A673 (cell line): ENCODE measurements at regions not wholly inside any gene's neighbourhood (a gene's known extent, or its start where the extent isn't known, plus 50 kb on each side); places are given as distances from the start of the nearest gene placed in this dataset.

Experiments
- BruUV-seq: library from RNA; stranded (reverse); fragments of 400-500 nt; replicated peaks from 2 replicates; lab custom pipeline; 2021; lab: Mats Ljungman, UMichigan
- CTCF ChIA-PET: fragments of 300-600 bp; sonication (Branson Sonifier 250); formaldehyde crosslinking; loops from one replicate; lab custom pipeline; 2022; ENCODE audit warnings: antibody characterized with exemption; lab: Charles Lee
- POLR2A ChIA-PET: fragments of 300-600 bp; sonication (Branson Sonifier 250); formaldehyde crosslinking; loops from one replicate; lab custom pipeline; 2022; ENCODE audit warnings: antibody characterized with exemption; ENCODE audit not compliant: low non-redundant PET; lab: Charles Lee
- DNase-seq: peaks from one replicate; pipeline ENCODE4 v3.0.0-alpha.2; 2015; ENCODE audit warnings: low spot score
- H3K27ac ChIP-seq: fragments of 200-600 bp; sonication (generic); 2 replicates; pipeline ENCODE4 v1.5.1; 2016; ENCODE audit warnings: mixed run types, low read depth, mild to moderate bottlenecking, mixed read lengths, antibody characterized with exemption, low read length; ENCODE audit not compliant: poor library complexity, severe bottlenecking
- H3K27me3 ChIP-seq: fragments of 200-600 bp; sonication (generic); replicated peaks from 2 replicates; pipeline ENCODE4 v1.6.1; 2017; ENCODE audit warnings: mixed run types, low read depth, mild to moderate bottlenecking, mixed read lengths, antibody characterized with exemption, low read length; ENCODE audit not compliant: insufficient read depth, poor library complexity
- H3K36me3 ChIP-seq: fragments of 200-600 bp; sonication (generic); 2 replicates; pipeline ENCODE4 v1.6.1; 2016; ENCODE audit warnings: mixed run types, mild to moderate bottlenecking, mixed read lengths, antibody characterized with exemption, low read length; ENCODE audit not compliant: insufficient read depth, poor library complexity, severe bottlenecking
- H3K4me1 ChIP-seq: fragments of 200-600 bp; sonication (generic); 2 replicates; pipeline ENCODE4 v1.6.1; 2017; ENCODE audit warnings: mixed run types, mild to moderate bottlenecking, mixed read lengths, antibody characterized with exemption, low read length; ENCODE audit not compliant: insufficient read depth, poor library complexity, severe bottlenecking
- H3K4me3 ChIP-seq: fragments of 200-600 bp; sonication (generic); 2 replicates; pipeline ENCODE4 v1.5.1; 2016; ENCODE audit warnings: low read depth, mixed run types, mild to moderate bottlenecking, mixed read lengths, low read length; ENCODE audit not compliant: poor library complexity, severe bottlenecking
- H3K9me3 ChIP-seq: fragments of 200-600 bp; sonication (generic); 2 replicates; pipeline ENCODE4 v1.6.1; 2016; ENCODE audit warnings: mixed run types, low read depth, mild to moderate bottlenecking, mixed read lengths, antibody characterized with exemption, low read length; ENCODE audit not compliant: poor library complexity, severe bottlenecking
- CTCF ChIP-seq: fragments of 300-800, 200-600 bp; sonication (generic); conservative IDR thresholded peaks from 2 replicates; pipeline ENCODE4 v1.5.1; 2017; ENCODE audit warnings: low read depth, mild to moderate bottlenecking, antibody characterized with exemption, low read length, moderate library complexity, mixed read lengths
- EZH2 ChIP-seq: fragments of 200-600 bp; sonication (generic); IDR thresholded peaks from 2 replicates; pipeline ENCODE4 v1.6.1; 2017; ENCODE audit warnings: borderline replicate concordance, low read depth, mild to moderate bottlenecking, mixed read lengths, antibody characterized with exemption, low read length; ENCODE audit not compliant: poor library complexity, severe bottlenecking
- intact Hi-C: fragments of 100-400 bp; cut with micrococcal nuclease; formaldehyde crosslinking; loops from one replicate; pipeline ENCODE4 v1.10.0; 2022; ENCODE audit not compliant: unreplicated experiment

- no peaks in the 10 kb centered on the region for H3K27me3 ChIP-seq
- H3K4me1 ChIP-seq: no peaks in the 10 kb centered on the region
- intact Hi-C loops: no loop called here
- no peak overlapping the region for H3K4me3 ChIP-seq
- H3K9me3 ChIP-seq: no peaks in the 10 kb centered on the region
- no peak overlapping the region for H3K27ac ChIP-seq
- no peak for DNase-seq
- CTCF ChIA-PET: no interaction called here
- BruUV-seq: no TSS peak
- TF ChIP-seq CTCF (no peak), EZH2 (no peak)
- POLR2A ChIA-PET: no interaction called here
- no peaks in the 10 kb centered on the region for H3K36me3 ChIP-seq
These were observed 92.8 kb upstream of the MITF start for GRCh38 chr3:69646287-69647067.

DNA sequence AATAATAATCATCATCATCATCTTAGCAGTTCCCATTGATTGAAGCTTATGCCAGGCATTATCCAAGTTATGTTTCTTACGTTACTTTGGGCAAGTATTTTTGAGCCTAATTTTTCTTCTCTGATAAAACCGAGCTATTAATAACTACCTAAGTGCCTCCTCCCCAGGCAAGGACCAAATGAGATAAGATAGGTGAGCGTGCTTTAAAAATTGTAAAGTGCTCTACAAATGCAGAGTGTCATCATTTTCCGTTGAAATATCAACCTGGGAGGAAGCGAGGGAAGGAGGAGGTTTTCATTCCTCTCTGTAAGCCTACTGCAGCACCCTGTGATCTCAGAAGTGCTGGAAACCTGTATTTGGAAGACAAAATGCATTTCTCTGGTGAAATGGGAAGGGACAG, 96.7 kb upstream of the MITF start:
- Histone ChIP-seq H3K27me3 (no peaks in the 10 kb centered on the region), H3K4me1 (no peaks in the 10 kb centered on the region), H3K9me3 (no peaks in the 10 kb centered on the region), H3K27ac (no peak overlapping the region), H3K36me3 (no peaks in the 10 kb centered on the region), H3K4me3 (no peak overlapping the region)
- no TSS peak for BruUV-seq
- TF ChIP-seq CTCF: no peak
- TF ChIP-seq EZH2: no peak
- intact Hi-C loops: no loop called here
- CTCF ChIA-PET: no interaction called here
- no peak for DNase-seq
- POLR2A ChIA-PET: no interaction called here

DNA sequence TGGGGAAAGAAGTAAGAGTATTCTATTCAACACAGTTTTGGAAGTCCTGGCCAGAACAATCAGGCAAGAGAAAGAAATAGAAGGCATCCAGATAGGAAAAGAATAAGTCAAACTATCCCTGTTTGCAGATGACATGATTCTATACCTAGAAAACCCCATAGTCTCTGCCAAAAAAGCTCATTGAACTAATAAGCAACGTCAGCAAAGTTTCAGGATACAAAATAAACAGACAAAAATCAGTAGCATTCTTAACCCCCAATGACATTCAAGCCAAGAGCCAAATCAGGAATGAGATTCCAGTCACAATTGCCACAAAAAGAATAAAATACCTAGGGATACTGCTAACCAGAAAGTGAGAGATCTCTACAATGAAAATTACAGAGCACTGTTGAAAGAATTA, 99.4 kb upstream of the MITF start:
- ChIA-PET POLR2A (no interaction called here), CTCF (no interaction called here)
- Histone ChIP-seq H3K36me3 (no peaks in the 10 kb centered on the region), H3K4me3 (no peak overlapping the region), H3K27me3 (no peaks in the 10 kb centered on the region), H3K9me3 (no peaks in the 10 kb centered on the region), H3K27ac (no peak overlapping the region), H3K4me1 (no peaks in the 10 kb centered on the region)
- no peak for DNase-seq
- intact Hi-C loops: no loop called here
- BruUV-seq: no TSS peak
- TF ChIP-seq CTCF (no peak), EZH2 (no peak)
